Liver (tissue), 8 donors: ENCODE measurements at regions not wholly inside any gene's neighbourhood (a gene's known extent, or its start where the extent isn't known, plus 50 kb on each side); places are given as distances from the start of the nearest gene placed in this dataset.

Source experiments
- DNase-seq: peaks from one replicate; pipeline ENCODE4 v3.0.0-alpha.2; 2017; ENCODE audit warnings: low spot score
- H3K27ac ChIP-seq, 2 donors: one replicate each; pipeline ENCODE4 v1.7.0; 2013; ENCODE audit warnings: inconsistent platforms in 2 of 2, low read length in 2 of 2, control low read depth in 1 of 2, low read depth in 1 of 2, mild to moderate bottlenecking in 1 of 2
- H3K27me3 ChIP-seq, 4 donors: one replicate each; pipeline versions ENCODE4 v1.6.1 to v1.7.0; 2013; ENCODE audit warnings: low read length in 3 of 4, inconsistent platforms in 1 of 4, mild to moderate bottlenecking in 1 of 4, moderate library complexity in 1 of 4; ENCODE audit not compliant: control insufficient read depth in 4 of 4, insufficient read depth in 4 of 4
- H3K36me3 ChIP-seq, 4 donors: one replicate each; pipeline versions ENCODE4 v1.6.1 to v1.7.0; 2013; ENCODE audit warnings: low read length in 3 of 4, mild to moderate bottlenecking in 3 of 4, low read depth in 1 of 4, moderate library complexity in 1 of 4; ENCODE audit not compliant: control insufficient read depth in 4 of 4, insufficient read depth in 3 of 4
- H3K4me1 ChIP-seq, 4 donors: one replicate each; pipeline versions ENCODE4 v1.6.1 to v1.7.0; 2013; ENCODE audit warnings: low read length in 3 of 4, mild to moderate bottlenecking in 3 of 4, moderate library complexity in 1 of 4; ENCODE audit not compliant: control insufficient read depth in 4 of 4, insufficient read depth in 4 of 4
- H3K4me3 ChIP-seq, 3 donors: one replicate each; pipeline versions ENCODE4 v1.6.1 to v1.7.0; 2013; ENCODE audit warnings: low read length in 3 of 3, control low read depth in 1 of 3, low read depth in 1 of 3, mild to moderate bottlenecking in 1 of 3
- H3K9ac ChIP-seq, 2 donors: one replicate each; pipeline ENCODE4 v1.7.0; 2013; ENCODE audit warnings: low read length in 2 of 2, mild to moderate bottlenecking in 2 of 2, moderate library complexity in 2 of 2, control low read depth in 1 of 2, low read depth in 1 of 2
- H3K9me3 ChIP-seq, 4 donors: one replicate each; pipeline versions ENCODE4 v1.6.1 to v1.7.0; 2013; ENCODE audit warnings: low read length in 3 of 4; ENCODE audit not compliant: control insufficient read depth in 4 of 4
- EGR1 ChIP-seq, 2 donors: IDR thresholded peaks; 2 replicates each; pipeline ENCODE4 v1.6.1; 2016 to 2018; ENCODE audit warnings: antibody characterized with exemption in 2 of 2, low read depth in 2 of 2
- FOXA1 ChIP-seq: IDR thresholded peaks from 2 replicates; pipeline ENCODE4 v1.6.1; 2016; ENCODE audit warnings: antibody characterized with exemption
- FOXA2 ChIP-seq: IDR thresholded peaks from 2 replicates; pipeline ENCODE4 v1.6.1; 2016; ENCODE audit warnings: antibody characterized with exemption
- GABPA ChIP-seq, 2 donors: IDR thresholded peaks in 1 of 2; conservative IDR thresholded peaks in 1 of 2; 2 replicates each; pipeline ENCODE4 v1.6.1; 2016; ENCODE audit warnings: antibody characterized with exemption in 2 of 2, mild to moderate bottlenecking in 1 of 2, moderate library complexity in 1 of 2
- HNF4A ChIP-seq, 2 donors: conservative IDR thresholded peaks; 2 replicates each; pipeline ENCODE4 v1.6.1; 2016; ENCODE audit warnings: antibody characterized with exemption in 2 of 2, mild to moderate bottlenecking in 2 of 2
- HNF4G ChIP-seq: IDR thresholded peaks from 2 replicates; pipeline ENCODE4 v1.6.1; 2016; ENCODE audit warnings: antibody characterized with exemption
- JUND ChIP-seq, 2 donors: IDR thresholded peaks; 2 replicates each; pipeline ENCODE4 v1.6.1; 2016; ENCODE audit warnings: antibody characterized with exemption in 2 of 2
- NR2F2 ChIP-seq: IDR thresholded peaks from 2 replicates; pipeline ENCODE4 v1.6.1; 2016; ENCODE audit warnings: antibody characterized with exemption
- RAD21 ChIP-seq, 2 donors: IDR thresholded peaks; 2 replicates each; pipeline ENCODE4 v1.6.1; 2016; ENCODE audit warnings: antibody characterized with exemption in 2 of 2, mild to moderate bottlenecking in 2 of 2
- REST ChIP-seq: IDR thresholded peaks from 2 replicates; pipeline ENCODE4 v1.6.1; 2016; ENCODE audit warnings: antibody characterized with exemption, mild to moderate bottlenecking
- SP1 ChIP-seq: IDR thresholded peaks from 2 replicates; pipeline ENCODE4 v1.6.1; 2018; ENCODE audit warnings: antibody characterized with exemption, mild to moderate bottlenecking
- YY1 ChIP-seq: IDR thresholded peaks from 2 replicates; pipeline ENCODE4 v1.6.1; 2016; ENCODE audit warnings: antibody characterized with exemption, mild to moderate bottlenecking
- ZBTB33 ChIP-seq: IDR thresholded peaks from 2 replicates; pipeline ENCODE4 v1.6.1; 2016; ENCODE audit warnings: antibody characterized with exemption
- WGBS: extraction: QIAGEN DNeasy Blood & Tissue Kit; methylation state at CpG from one replicate; pipeline ENCODE4 v1.1.7; 2013; 5-methylcytosine and 5-hydroxymethylcytosine counted together
- TF ChIP-seq, protein P1 (sequence below): fragments of 150-350 bp; IDR thresholded peaks from 2 replicates; pipeline ENCODE4 v1.5.1; 2017; ENCODE audit warnings: improper control_type of control experiment, low read depth, low read length; ENCODE audit not compliant: missing input control
- TF ChIP-seq, protein P2 (sequence below): IDR thresholded peaks from 2 replicates; pipeline ENCODE4 v1.6.1; 2016; ENCODE audit warnings: antibody characterized with exemption
- TF ChIP-seq, protein P3 (sequence below): IDR thresholded peaks from 2 replicates; pipeline ENCODE4 v1.6.1; 2016; ENCODE audit warnings: antibody characterized with exemption
- donor health status: healthy.
- donor health status: healthy.
- donor health status: healthy.
- donor health status: healthy.
- donor health status: healthy.

GRCh38 chr6:43907789-43908472 is 137.9 kb downstream of the VEGFA start:
- TF ChIP-seq NR2F2 (no peak), FOXA1 (no peak), ZBTB33 (no peak), FOXA2 (no peak), YY1 (no peak), EGR1 (IDR thresholded peaks at IDR 0.05; ENCODE audit: low read depth in 2 of 2) (no peak), RAD21 (IDR thresholded peaks at IDR 0.05) (no peak), SP1 (no peak)
- TF ChIP-seq, protein P1, sequence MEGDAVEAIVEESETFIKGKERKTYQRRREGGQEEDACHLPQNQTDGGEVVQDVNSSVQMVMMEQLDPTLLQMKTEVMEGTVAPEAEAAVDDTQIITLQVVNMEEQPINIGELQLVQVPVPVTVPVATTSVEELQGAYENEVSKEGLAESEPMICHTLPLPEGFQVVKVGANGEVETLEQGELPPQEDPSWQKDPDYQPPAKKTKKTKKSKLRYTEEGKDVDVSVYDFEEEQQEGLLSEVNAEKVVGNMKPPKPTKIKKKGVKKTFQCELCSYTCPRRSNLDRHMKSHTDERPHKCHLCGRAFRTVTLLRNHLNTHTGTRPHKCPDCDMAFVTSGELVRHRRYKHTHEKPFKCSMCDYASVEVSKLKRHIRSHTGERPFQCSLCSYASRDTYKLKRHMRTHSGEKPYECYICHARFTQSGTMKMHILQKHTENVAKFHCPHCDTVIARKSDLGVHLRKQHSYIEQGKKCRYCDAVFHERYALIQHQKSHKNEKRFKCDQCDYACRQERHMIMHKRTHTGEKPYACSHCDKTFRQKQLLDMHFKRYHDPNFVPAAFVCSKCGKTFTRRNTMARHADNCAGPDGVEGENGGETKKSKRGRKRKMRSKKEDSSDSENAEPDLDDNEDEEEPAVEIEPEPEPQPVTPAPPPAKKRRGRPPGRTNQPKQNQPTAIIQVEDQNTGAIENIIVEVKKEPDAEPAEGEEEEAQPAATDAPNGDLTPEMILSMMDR, result no peak
- TF ChIP-seq, protein P2, sequence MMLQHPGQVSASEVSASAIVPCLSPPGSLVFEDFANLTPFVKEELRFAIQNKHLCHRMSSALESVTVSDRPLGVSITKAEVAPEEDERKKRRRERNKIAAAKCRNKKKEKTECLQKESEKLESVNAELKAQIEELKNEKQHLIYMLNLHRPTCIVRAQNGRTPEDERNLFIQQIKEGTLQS, result no peak
- TF ChIP-seq, protein P3, sequence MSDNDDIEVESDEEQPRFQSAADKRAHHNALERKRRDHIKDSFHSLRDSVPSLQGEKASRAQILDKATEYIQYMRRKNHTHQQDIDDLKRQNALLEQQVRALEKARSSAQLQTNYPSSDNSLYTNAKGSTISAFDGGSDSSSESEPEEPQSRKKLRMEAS, result no peak
- Histone ChIP-seq H3K4me3 (no peak overlapping the region), H3K9ac (no peak overlapping the region), H3K27ac (no peak overlapping the region), H3K9me3 (no peaks in the 10 kb centered on the region), H3K36me3 (no peaks in the 10 kb centered on the region), H3K27me3 (no peaks in the 10 kb centered on the region), H3K4me1 (peaks cover 8 to 49% (median 38%) of the 10 kb centered on the region in 4 donors)
- 55% methylated on average over 4 of the region's 4 CpGs for WGBS
- no peak for DNase-seq

GRCh38 chr6:43907312-43907711 is 137.3 kb downstream of the VEGFA start:
- Histone ChIP-seq H3K36me3 (no peaks in the 10 kb centered on the region), H3K27ac (no peak overlapping the region), H3K9me3 (no peaks in the 10 kb centered on the region), H3K4me1 (peaks cover 8 to 47% (median 35%) of the 10 kb centered on the region in 4 donors), H3K9ac (no peak overlapping the region), H3K27me3 (no peaks in the 10 kb centered on the region), H3K4me3 (no peak overlapping the region)
- no peak for TF ChIP-seq JUND (IDR thresholded peaks at IDR 0.05)
- TF ChIP-seq, protein P1, result no peak
- no peak for TF ChIP-seq SP1
- TF ChIP-seq HNF4A (conservative IDR thresholded peaks at IDR 0.05), result no peak
- no peak for TF ChIP-seq RAD21 (IDR thresholded peaks at IDR 0.05)
- no peak for TF ChIP-seq NR2F2
- no peak for TF ChIP-seq FOXA1
- TF ChIP-seq, protein P3, result no peak
- TF ChIP-seq HNF4G, result no peak
- no peak for TF ChIP-seq REST
- TF ChIP-seq FOXA2, result no peak
- no peak for TF ChIP-seq YY1
- no peak for TF ChIP-seq GABPA (IDR thresholded peaks at IDR 0.05 in 1 of 2, conservative IDR thresholded peaks at IDR 0.05 in 1 of 2)
- WGBS, result 93% methylated on average over 2 of the region's 2 CpGs
- no peak for DNase-seq
